Cerebellar cortex (tissue), 1 donor: ENCODE measurements at regions not wholly inside any gene's neighbourhood (a gene's known extent, or its start where the extent isn't known, plus 50 kb on each side); places are given as distances from the start of the nearest gene placed in this dataset.
"Not testable (repeated sequence)": the region's sequence is repeated elsewhere in the genome, so short reads cannot be mapped to it uniquely, and the experiment has no call there.

ENCODE experiments used
- DNase-seq: peaks from one replicate; pipeline ENCODE4 v3.0.0-alpha.2; 2015; ENCODE audit warnings: low spot score

GRCh38 chr4:147246096-147246495, 234.8 kb upstream of the EDNRA start:
- no peak for DNase-seq

DNA sequence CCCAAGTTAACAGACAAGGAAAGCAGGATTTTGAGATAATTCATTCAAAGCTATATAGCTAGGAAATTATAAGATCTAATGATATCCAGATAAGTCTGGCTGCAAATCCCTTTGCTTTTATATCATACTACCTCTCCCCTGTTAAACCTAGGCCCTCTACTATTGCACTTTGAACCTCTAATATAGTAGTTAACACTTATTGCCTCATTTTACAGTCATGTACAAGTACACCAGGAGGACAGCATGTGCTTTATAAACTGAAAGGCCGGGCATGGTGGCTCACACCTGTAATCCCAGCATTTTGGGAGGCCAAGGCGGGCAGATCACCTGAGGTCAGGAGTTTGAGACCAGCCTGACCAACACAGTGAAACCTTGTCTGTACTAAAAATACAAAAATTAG, 234.4 kb upstream of the EDNRA start:
- DNase-seq = not testable (repeated sequence)

DNA sequence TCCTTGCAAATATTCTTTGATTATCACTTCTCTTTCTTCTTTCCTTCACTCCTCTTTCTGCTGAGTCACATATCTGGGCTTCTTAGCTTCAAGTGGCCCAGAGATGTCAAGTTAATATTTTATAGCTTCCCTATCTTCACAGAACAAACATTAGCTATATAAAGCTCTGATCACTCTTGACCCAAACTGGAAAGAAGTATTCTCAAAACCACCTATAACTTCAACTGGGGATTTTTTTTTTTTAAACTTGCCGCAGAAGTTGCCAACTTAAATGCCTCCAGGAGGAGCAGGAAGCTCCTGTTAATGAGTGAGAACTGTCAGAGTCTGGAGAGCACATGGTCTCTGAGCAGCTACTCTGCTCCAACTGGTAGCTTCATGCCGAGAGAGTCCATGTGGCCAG, 233.3 kb upstream of the EDNRA start:
- no peak for DNase-seq

DNA sequence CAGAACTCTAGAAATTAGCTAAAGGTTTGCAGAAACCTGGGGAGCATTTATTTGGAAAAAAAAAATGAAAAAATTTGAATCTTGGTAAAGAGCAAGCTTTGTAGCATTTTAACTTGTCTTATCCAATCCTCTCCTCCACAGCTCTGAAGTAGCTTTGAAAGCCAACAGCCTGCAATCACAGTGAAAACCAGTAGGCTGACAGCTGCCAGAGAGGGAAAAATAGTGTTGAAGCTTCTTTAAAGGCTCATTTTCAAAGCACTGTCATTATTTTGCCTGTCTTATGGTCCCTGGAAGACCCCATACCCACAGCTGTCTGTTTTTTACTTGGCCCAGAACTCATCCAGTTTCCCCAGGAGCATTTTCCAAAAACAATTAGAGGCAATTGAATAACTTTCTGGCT, 230.8 kb upstream of the EDNRA start:
- DNase-seq = no peak

GRCh38 chr4:147255268-147255667, 225.6 kb upstream of the EDNRA start:
- not testable (repeated sequence) for DNase-seq

DNA sequence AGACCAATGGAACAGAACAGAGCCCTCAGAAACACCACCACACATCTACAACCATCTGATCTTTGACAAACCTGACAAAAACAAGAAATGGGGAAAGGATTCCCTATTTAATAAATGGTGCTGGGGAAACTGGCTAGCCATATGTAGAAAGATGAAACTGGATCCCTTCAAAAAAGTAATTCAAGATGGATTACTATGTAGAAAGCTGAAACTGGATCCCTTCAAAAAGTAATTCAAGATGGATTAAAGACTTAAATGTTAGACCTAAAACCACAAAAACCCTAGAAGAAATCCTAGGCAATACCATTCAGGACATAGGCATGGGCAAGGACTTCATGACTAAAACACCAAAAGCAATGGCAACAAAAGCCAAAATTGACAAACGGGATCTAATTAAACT, 221.6 kb upstream of the EDNRA start:
- DNase-seq = not testable (repeated sequence)

DNA sequence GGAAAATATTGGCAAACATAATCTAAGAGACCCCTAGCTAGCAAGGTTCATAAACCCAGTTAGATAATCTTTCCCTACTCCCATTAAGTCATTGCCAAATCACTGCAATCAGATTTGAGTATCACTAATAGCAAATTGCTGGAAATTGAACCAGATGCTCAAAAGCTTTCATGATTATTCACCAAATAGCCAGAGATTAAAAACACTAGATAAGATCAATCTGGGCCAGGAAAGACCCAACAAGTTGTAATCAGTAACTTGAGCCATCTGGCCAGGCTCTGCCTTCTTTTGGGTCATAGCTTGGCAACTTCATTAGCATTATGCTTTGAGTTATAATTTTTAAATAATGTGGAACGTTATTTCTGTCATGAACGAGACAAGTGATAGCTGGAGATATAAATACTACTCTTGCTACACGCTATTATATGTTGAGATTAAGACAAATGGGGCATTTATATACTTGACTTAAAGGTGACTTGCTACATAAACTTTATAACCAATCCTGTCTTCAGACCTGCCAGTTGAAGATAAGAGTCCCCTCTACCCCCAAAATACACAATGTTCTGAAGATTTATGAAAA, 196.6 kb upstream of the EDNRA start:
- no peak for DNase-seq

- DNase-seq = no peak
These were observed 196.0 kb upstream of the EDNRA start for GRCh38 chr4:147284935-147285334.

GRCh38 chr4:147285751-147286150, 195.1 kb upstream of the EDNRA start:
- DNase-seq = no peak

DNA sequence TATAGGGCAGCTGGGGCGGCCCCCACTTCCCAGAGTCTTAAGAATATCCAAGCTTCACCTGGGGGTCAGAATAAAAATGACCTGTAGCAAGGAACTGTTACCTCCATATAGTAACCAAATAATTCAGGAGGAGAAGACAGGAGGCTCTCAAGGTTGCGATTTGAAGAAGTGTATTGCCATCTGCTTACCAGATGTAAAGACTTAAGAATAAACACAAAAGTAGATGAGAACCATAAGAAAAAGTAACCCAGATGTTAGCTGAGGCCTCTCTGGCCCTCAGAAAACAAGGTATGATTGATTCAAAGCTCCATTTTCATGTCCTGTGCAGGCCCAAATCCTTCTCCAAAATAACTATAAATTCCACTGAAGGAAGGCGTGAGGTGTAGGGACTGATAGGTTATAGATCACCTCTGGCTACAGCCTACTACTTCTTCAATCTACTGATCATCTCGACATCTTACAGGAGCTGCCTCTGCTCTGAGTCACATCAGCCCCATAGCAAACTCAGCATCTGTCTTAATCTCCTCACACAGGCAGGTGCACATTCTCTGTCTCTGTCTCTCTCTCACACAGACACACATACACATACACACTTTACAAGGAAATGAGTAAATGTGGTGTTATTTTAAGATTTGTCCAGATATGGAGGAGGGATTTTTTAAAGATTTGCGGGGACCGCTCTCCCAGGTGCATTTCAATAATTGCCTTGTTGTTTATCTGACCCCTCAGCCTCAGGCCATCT, 193.9 kb upstream of the EDNRA start:
- no peak for DNase-seq

DNA sequence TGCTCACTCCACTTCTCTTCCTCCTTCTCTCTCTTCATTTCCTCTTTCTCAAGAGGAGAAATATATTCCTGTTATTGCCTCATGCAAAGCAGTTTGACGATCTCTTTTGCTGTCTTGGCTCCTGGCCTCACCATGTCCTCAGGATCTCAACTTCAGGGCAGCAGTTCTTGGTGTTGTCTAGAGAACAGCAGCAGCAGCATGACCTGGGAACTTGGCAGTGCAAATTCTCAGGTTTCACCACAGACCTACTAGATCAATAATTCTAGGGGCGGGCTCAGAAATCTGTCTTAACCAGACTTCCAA, 193.4 kb upstream of the EDNRA start:
- no peak for DNase-seq

- DNase-seq = no peak
These were observed 192.4 kb upstream of the EDNRA start for GRCh38 chr4:147288512-147288911.

DNA sequence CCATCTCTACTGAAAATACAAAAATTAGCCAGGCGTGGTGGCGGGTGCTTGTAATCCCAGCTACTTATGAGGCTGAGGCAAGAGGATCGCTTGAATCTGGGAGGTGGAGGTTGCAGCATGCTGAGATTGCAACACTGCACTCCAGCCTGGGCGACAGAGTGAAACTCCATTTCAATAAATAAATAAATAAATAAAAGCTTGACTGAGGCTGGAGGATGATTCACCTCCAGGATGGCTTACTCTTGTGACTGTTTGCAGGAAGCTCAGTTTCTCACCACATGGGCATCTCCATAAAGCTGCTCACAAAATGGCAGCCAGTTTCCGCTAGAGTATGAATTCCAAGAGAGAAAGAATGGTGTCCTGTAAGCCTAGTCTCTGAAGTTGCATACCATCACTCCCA, 191.7 kb upstream of the EDNRA start:
- DNase-seq = no peak

DNA sequence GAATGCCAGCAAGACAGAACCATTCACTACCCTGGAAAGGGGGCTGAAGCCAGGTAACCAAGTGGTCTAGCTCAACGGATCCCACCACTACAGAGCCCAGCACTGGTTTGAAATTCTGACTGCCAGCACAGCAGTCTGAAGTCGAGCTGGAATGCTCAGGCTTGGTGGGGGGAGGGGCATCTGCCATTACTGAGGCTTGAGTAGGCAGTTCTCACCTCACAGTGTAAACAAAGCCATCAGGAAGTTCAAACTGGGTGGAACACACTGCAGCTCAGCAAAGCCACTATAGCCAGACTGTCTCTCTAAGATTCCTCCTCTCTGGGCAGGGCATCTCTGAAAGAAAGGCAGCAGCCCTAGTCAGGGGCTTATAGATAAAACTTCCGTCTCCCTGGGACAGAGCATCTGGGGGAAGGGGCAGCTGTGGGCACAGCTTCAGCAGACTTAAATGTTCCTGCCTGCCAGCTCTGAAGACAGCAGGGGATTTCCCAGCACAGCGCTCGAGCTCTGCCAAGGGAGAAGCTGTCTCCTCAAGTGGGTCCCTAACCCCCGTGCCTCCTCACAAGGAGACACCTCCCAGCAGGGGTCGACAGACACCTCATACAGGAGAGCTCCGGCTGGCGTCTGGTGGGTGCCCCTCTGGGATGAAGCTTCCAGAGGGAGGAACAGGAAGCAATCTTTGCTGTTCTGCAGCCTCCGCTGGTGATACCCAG, 188.1 kb upstream of the EDNRA start:
- not testable (repeated sequence) for DNase-seq

GRCh38 chr4:147293314-147293677, 187.6 kb upstream of the EDNRA start:
- not testable (repeated sequence) for DNase-seq

- DNase-seq = no peak
These were observed 181.7 kb upstream of the EDNRA start for GRCh38 chr4:147299205-147299604.

DNA sequence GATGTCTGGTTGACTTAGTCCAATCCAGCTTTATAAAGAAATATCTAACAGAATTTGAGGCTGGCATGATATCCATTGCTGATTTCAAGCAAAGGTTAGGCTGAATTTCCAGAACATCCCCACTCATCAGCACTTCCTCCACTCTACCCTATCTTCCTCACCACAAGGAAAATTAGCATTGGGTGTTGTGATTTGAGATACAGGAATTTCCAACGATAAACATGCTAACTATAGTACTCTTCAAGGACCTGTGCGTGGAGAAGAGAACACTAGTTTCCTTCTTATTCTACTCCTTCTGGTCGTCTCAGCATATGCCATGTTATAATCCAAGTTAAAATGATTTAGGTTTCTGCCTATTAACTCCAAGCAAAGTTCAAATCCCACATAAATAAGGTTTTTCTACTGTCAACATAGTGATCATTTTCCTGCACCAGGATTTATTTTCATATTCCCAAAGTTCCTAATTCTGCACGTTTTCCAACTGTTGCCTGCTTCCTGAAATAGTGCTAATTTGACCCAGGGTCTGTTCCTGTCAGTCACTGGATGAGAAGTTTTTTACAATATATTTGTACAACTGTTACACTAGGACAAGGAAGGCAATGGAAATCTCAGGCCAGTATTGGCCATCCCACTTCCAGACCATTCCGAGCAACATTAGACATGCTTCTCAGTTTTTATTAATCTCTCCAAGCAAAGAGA, 177.6 kb upstream of the EDNRA start:
- DNase-seq = no peak

DNA sequence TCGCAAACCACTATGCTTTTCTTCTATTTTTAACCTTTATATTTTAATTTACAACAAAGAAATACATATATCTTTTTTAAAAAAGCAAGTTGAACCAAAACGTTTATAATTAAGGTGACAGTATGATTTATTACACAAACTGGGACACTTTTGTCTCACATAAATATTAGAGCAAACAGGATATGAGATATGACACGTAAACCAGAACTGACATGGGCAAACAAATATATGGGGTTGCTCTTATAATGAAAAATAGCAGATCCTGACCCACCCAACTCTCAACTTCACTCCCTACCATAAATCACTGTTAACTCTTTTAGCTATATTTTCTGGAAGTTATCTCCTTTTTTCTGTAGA, 177.0 kb upstream of the EDNRA start:
- DNase-seq = no peak

- no peak for DNase-seq
These were observed 172.8 kb upstream of the EDNRA start for GRCh38 chr4:147307896-147308674.

- DNase-seq = no peak
These were observed 171.5 kb upstream of the EDNRA start for GRCh38 chr4:147309434-147309833.

DNA sequence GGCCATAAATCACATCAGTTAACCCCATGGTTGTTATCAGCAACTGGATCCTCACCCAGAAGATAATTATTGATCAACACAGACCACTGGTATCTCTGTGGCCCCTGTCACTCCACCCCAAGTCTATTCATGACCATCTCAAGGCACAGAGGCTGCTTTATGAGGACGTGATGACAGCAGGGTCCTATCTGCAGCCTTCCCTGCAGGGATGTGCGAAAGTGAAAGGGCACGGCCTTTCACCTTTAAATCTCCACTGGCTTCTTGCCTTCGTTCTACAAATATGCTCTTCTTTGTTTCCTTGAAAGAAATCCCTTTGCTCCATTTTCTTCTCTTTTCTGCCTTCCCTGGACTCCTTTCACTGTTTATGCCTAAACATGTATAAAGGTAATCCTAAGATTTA, 170.6 kb upstream of the EDNRA start:
- no peak for DNase-seq

- no peak for DNase-seq
These were observed 168.9 kb upstream of the EDNRA start for GRCh38 chr4:147311956-147312355.
